Fibroblast of lung (primary cell): ENCODE measurements at regions not wholly inside any gene's neighbourhood (a gene's known extent, or its start where the extent isn't known, plus 50 kb on each side); places are given as distances from the start of the nearest gene placed in this dataset.
"Not testable (repeated sequence)": the region's sequence is repeated elsewhere in the genome, so short reads cannot be mapped to it uniquely, and the experiment has no call there.

ENCODE experiments used
- CTCF ChIP-seq, 2 donors: IDR thresholded peaks in 1 of 2; conservative IDR thresholded peaks in 1 of 2; 1 replicate in 1 of 2; 2 replicates in 1 of 2; pipeline ENCODE4 v1.5.1; 2011 to 2012; ENCODE audit warnings: low read length in 2 of 2, control low read depth in 1 of 2, inconsistent platforms in 1 of 2, low read depth in 1 of 2, mild to moderate bottlenecking in 1 of 2
- EZH2 ChIP-seq: IDR thresholded peaks from 2 replicates; pipeline ENCODE4 v1.5.1; 2012; ENCODE audit warnings: low read length, control low read depth, mild to moderate bottlenecking; ENCODE audit errors: missing control alignments

GRCh38 chr13:26492301-26492700, 65.2 kb upstream of the WASF3 start:
- TF ChIP-seq CTCF (conservative IDR thresholded peaks at IDR 0.05 in 1 of 2, IDR thresholded peaks at IDR 0.05 in 1 of 2; ENCODE audit: low read depth in 1 of 2, low read length in 2 of 2); EZH2: not testable (repeated sequence)
